HG02610 (cell line): ENCODE measurements at regions not wholly inside any gene's neighbourhood (a gene's known extent, or its start where the extent isn't known, plus 50 kb on each side); places are given as distances from the start of the nearest gene placed in this dataset.

Experiments
- ATAC-seq: cut with Tn5 transposase; IDR thresholded peaks from one replicate; pipeline ENCODE4 v1.9.1; 2021; ENCODE audit warnings: mild to moderate bottlenecking, moderate library complexity; ENCODE audit not compliant: unreplicated experiment

DNA sequence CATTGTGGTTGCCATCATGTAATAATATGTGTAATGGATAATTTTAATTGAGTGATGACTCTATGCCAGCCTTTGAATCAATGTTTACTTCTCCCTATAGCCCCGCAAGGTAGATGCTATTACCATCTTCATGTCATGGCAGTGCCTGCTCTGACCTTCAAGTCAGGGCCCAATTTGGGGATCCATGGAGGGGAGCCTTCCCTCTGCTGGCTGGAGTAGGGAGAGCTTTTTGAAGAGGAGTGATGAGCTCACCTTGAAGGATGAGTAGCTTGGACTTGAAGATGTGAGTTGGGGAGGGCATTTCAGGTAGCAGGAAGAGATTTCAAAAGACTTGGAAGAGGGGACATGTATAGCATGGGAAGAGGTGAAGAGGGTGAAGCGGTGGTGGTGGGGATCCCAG, 189.2 kb downstream of the FOXD2 start:
- no peak for ATAC-seq

DNA sequence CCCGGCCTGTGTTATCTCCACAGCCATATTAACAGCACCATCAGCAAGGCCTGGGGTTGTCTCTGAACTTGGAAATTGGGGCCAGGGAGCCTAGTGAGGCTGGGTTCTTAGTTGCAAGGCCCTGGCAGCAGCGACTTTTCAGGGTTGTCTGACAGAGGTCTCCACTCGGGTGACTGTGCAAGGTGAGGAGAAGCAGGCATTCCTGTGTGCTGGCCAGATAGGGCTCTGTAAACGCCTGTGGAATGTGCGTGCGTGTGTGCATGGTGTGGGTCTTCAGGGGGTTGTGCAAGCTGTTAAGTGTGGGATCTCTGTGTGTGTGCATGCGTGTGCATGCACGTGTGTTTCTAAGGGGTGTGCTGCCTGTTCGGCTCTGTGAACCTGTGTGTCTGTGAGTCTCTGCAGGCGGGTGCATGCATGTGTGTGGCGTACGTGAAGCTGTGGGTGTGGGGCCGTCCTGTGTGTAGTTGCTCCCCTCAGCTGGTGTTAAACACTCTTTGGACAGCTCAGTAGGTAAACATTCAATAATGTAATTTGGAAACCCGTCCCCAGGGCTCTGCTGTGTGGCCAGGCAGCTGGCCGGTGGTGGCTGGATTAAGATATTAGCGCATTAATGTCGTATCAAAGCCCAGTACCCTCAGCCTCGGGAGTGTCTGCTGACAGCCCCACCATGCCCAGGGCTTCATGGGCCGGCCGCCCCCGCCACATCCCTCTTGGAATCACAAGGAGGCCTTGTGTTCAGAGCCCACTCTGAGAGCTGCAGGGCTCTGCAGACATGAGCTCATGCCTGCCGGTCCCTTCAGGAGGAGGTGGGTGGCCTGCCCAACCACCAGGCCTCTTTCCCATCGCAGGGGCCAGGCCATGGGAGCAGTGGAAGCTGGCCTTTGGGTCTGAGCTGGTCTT, 189.9 kb downstream of the FOXD2 start:
- ATAC-seq: no peak

DNA sequence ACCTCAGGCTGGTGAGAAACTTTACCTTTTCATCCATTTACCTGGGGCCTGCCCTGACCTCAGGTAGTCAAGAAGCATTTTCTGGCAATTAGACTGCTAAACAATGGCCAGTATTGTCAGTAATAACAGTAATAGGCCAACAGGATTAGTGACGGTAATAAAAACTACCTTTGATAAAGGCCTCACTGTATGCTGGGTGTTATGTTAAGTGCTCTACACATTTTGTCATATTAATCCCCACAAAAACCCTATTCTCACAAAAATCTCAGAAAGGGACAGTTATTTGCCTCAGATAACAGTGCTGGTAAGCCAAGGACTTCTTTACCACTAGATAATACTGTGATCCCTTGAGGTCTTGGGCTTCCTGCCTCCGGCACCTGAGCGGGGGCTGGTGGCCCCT, 191.4 kb downstream of the FOXD2 start:
- ATAC-seq: no peak

DNA sequence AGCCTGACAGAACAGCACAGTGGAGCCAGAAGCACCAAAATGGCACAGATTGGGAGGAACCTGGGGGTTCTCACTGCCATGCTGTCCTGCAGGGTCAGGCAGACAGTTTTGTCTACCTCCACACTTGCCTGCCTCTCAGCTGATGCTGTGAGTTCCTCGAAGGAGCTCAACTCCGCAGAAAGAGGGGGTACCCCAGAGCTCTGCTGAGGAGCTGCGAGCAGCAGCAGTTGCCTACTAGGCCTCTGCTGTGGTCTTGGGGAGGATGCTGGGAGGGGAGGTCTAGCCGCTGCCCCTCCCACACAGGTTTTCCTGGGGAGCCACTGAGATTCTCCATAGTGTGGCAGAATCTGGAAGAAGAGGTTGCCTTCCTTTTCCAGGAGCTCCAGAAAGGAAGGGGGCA, 192.5 kb downstream of the FOXD2 start:
- no peak for ATAC-seq

DNA sequence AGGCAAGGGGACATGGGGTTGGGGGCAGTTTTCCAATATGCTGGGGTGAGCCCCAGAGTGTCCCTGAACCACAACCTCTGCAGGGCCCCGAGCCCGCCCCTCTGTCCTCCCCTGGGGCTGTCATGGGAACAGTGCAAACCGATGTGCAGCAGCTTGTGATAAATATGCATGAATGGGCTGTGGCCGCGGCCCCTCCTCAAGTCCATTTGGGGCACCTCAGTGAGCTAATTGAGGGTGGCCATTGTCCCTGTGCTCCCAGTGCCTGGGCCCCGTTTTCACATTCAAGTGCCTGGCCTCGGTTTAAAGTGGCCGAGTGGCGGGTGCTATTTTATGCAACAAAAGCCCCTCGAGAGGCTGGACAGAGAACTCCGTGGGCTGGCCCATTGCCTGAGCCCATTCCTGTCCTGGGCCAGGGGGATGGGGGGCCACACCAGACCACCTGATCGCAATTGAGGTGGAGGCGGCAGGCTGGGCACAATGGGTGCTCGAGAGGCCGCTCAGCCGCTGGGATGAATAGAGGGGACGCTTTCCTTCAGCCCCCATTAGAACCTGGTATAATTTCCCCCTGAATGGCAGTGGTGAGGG, 193.7 kb downstream of the FOXD2 start:
- no peak for ATAC-seq

DNA sequence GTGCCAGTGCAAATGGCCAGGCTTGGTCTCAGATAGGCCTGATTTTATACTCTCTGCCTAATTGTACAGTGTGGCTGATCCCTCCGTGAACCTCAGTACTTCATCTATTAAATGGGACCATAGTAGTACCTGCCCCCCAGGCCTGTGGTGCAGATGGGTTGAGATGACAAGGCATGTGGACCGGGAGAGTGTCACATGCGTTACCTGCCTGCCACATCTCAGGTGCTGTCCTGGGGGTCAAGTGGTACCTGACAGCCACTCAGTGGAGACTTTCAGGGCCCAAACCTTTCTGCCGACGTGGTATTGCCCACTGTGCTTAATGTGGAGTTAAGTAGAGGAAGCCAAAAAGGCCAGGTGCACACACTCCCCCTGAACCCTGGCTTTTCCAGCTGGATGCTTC, 197.3 kb downstream of the FOXD2 start:
- ATAC-seq: no peak

DNA sequence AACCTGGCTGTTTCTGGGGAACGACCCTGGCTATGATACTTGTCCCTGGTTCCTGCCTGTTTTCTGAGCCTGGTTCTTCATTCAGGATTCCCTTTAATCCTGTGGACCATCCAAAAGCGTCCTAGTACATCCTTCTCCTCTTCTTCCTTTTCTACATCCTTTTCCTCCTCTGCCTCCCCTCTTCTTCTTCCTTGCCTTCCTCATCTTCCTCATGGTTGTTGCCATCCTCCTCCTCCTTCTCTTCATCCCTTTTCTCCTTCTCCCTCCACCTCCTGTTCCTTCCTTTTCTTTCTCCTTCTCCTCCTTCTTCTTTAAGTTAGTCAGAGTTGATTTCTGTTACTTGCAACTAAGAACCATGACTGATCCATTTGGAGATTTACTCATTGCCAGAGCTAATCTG, 197.8 kb downstream of the FOXD2 start:
- no peak for ATAC-seq

DNA sequence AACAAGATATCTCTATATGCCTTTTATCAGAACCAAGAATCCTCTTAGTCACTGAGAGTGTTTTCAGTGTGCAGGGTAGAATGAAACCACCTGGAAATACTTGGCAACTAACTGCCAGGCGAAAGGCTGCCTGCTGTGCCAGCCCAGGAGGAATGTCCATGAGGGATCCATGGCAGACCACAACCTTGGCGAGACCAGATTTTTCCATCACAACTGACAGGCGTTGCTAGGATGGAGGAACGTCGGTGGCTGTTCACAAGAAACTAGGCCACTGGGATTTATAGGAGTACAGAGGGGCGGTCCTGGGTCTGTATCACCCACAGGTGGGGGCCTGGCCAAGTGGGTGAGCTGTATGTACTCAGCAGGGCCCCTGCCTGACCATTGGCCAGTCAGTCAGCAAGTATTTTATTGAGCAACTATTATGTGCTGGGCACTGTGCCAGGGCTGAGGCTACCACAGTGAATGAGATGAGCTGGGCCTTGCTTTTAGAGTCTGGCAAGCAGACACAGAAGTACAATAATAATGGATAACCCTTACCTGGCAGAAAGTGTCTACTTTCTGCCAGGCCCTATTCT, 199.4 kb downstream of the FOXD2 start:
- ATAC-seq: no peak

DNA sequence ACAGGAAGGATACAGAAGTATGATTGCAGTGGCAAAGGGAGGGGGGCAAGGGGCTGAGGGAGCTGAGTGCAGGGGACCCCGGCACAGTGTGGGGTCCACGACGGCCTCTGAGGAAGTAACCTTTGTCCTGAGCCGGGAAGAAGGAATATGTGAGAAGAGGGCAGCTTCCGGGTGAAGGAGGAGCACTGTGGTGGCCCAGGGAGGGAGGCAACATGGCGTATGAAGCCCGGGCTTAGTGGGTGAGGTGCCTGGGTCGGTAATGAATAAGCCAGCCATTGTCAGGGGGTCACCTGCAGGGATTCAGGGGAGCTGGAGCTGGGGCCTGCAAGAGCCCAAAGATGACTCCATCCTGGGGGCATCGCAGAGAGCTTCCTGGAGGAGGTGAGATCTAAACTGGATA, 200.4 kb downstream of the FOXD2 start:
- ATAC-seq: no peak

DNA sequence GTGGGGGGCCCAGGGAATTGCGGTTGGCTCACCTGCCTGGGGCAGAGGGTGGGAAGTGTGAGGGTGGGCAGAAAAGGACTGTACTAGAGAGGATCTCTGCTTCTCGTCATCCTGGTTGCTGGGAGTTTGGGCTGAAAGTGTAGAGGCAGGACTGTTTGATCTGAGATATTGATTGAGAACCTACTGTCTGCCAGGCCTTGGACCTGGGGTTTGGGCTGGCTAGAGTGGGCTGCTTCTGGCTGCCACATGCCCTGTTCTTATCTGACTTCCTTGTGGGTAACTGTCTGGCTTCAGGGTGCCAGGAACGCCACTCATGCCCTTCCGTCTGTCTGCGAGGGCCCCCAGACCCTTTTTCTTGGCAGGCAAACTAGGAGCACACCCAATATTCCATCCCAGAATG, 200.9 kb downstream of the FOXD2 start:
- ATAC-seq: no peak

DNA sequence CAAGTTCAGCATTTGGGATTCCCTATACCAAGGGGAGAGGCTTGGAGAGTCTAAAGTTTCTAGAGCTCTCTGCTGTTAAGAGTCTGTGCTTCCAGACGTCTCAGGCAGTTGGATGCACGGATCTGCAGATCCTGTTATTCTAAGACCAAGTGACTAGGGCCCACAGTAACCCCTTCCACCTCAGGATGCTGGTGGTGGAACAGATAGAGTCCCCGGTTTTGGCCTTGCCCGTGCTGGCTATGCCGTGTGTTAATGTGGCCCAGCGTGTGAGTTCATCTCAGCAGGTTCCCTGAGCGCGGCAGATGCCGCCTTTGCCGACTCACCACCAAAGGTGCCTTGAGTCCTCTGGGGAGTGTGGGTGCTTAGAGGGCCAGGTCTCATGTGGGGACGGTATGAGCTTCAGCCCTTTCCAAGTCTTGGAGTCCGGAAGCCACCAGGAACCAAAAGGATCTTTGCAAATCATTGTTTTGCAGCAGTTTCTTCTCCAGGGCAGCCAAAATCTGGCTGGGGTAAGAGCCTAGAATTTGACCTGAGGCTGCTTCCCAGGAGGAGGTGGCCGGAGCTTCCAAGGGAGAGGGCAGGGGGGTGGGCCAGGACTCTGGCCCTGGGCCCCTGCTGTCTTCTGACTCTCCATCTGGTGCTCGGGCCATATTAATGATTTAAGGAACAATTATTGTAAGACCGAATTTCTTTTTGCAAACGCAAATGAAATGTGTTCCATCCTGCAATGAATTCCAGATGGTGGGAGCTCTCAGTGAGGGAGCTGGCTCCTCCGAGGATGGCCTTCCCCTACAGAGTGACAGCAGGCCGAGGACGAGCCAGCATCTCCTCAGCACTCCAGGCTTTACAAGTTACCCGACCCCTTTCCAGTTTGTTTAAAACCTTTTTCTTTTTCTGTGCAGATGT, 205.7 kb downstream of the FOXD2 start:
- ATAC-seq: no peak

DNA sequence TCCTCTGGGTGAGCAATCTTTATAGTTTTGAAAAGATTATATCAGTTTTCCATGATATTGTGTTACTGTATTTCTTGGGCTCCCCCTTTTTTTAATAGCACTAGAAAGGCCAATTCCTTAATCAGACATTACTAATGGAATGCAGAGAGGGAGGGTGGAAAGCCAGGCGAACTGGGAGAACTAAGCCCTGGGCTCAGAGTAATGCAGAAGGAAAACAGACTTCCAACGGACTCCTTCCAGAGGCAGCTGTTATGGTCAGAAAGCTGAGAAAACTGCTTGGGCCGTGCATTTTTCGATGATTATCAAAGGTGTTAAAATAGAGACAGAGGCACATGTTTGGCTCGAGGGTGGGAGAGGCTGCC, 206.3 kb downstream of the FOXD2 start:
- ATAC-seq: no peak

DNA sequence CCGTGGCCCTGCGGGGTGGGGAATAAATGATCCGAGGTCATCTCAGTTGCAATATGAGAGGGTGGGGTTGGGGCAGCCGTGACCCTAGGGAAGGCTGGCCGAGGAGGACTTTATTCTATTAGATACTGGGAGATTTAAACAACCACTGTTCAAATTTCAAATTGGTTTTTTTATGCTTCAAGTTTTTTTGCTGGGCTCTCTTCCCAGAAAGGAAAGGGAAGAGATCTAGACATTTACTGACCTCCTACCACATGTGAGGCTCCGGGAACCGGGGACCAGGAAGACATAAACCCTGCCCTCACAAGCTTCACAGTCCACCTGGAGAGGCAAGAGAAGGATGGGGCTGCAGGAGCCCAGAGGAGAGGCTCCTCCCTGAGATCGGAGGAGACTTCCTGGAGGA, 207.3 kb downstream of the FOXD2 start:
- ATAC-seq: no peak

DNA sequence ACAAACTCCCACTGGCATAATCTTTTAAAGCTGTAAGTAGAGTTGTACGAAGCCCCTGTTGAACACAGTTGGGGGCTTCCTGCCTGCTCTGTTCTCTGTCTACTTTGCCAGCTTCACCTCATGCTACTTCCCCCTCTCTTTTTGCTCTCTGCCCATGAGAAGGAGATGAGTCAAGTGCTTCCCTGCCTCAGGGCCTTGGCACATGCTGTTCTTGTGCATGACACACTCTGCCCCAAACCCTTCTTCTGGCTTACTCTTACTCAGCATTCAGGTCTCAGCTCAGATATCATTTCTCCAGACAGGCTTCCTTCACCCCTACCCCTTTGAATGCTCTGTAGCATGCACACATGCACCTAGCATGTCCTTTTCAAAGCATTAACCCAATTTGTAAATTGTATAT, 208.8 kb downstream of the FOXD2 start:
- ATAC-seq: no peak

DNA sequence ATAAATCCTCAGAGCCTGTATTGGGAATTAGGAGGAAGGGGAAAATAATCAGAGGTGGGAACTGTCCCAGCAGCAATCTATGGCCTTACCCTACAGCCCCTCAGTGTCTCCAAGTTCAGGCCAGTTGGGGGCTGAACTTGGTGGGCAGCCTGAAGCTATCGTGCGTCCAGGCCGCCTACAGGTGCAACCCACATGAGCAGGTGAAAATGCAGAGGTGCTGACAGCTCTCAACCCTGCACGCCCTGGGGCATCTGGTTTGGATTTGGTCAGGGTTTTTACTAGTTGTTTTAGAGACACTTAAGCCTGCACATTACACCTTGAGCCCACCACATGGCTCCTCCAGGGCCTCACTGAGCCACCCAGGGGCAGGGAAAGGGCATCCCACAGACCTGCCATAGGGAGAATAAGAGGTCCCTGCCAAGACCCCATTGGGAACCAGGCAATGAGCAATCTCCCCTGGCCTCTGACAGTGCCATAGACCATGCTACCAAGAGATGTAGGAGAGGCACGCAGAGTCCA, 209.5 kb downstream of the FOXD2 start:
- no peak for ATAC-seq

DNA sequence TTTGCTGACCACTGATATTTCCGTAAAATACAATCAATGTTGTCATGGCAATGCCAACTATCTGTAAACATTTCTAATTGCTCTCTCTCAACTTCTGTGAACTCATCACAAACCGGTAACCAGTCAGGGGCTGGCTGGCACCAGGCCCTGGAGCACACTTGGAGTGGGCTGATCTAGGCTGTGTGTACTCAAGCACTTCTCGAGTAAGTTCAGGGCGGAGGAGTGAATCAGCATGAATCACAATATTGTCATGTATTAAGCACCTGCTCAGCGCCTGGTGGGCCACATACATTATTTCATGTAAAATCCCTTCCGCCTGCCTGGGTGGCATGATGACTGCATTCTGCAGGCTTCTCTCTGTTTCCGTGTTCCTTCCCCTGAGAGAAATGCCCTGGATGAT, 212.4 kb downstream of the FOXD2 start:
- no peak for ATAC-seq

DNA sequence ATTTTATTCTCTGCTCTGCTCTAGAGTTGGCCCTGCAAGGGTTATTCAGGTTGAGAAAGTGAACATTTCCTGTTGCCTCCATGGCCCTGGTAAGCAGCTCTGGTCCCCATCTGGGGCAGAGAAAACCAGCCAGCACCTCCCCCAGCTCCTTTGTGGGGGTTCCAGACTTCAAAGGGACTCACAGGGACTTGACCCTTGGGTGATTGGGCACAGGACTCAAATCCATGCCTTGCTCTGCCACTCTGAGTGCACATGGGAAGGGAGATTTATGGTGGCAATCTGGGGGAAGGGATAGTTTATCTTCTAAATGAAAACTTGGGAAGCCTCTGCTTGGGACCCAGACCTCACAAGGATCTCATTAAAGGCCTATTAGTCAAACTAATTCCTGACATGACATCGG, 212.8 kb downstream of the FOXD2 start:
- ATAC-seq: no peak

DNA sequence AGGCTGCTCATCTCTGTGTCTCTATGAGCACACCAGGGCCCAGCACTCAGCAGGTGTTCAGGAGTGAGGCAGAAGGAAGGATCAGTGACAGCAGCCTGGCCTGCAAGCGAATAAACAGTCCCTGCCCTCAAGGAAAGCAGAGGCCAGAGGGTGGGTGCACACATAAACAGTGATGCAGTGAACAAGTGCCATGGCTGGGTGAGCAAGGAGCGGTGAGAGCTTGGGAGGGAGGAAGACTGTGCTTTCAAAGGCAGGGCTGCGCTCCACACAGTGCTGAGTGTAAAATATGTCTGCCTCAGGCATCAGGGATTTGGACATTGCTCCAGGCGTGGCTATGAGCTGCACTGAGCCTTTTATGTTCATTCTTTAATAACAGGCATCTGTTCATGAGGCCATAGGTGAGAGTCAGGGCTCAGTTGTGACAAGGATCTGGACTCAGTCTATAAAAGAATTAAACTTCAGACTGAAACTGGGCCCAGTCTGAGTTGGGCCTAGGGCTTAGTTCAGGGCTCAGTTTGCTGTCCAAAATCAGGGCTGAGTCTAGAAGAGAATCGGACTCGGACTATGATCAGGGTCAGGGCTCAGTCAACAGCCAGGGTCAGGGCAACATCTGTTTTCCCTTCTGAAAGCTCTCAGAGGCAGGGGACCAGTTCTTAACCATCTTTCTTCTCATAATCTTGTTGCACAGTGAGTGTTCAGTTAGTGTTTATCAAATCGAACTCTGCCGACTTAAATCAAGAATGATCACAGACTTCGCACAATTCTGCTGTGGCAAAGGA, 213.7 kb downstream of the FOXD2 start:
- no peak for ATAC-seq

DNA sequence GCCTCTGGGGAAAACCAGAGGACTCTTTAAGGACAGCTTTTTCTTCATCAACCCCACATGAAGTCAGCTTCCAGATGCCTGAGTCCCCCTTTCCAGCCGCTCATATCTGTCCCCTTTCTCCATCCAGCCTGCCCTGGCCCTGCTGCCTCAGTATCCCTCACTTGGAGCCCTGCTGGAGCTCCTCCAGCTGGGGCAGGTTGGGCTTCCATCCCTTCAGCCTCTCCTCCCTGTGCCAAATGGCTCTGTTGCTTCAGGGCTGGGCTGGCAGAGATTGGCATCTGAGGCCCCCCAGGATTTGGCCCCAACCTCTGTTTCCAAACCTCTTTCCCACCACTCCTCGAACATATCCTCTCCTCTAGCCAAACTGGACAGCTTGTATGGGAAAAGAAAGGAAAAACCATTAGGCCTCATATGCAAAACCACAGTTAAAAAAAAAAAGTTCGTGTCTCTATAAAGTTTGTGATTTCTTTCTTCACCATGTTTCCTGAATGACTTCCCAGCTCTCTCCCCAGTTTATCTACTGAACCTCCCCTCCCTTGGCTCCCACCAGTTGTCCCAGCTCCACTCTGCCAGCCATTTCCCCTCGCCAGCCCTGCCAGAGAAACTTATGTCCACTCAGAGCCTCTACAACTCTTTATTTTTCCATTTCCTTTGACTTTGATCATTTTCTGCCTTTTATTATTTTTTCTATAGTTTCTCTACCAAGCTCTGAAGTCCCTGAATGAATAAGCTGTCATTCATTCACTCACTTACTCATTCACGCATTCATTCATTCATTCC, 217.9 kb downstream of the FOXD2 start:
- no peak for ATAC-seq
